GM23248 (cell line): ENCODE measurements at regions not wholly inside any gene's neighbourhood (a gene's known extent, or its start where the extent isn't known, plus 50 kb on each side); places are given as distances from the start of the nearest gene placed in this dataset.

ENCODE experiments used
- EZH2 ChIP-seq: fragments of 200-600 bp; sonication (generic); IDR thresholded peaks from 2 replicates; pipeline ENCODE4 v1.6.1; 2018; ENCODE audit warnings: antibody characterized with exemption, mild to moderate bottlenecking; ENCODE audit not compliant: insufficient read depth, poor library complexity, severe bottlenecking
- EZH2phosphoT487 ChIP-seq: fragments of 200-600 bp; sonication (generic); IDR thresholded peaks from 2 replicates; pipeline ENCODE4 v1.6.1; 2018; ENCODE audit warnings: antibody characterized with exemption, moderate library complexity, mild to moderate bottlenecking, low read depth; ENCODE audit not compliant: insufficient read depth

DNA sequence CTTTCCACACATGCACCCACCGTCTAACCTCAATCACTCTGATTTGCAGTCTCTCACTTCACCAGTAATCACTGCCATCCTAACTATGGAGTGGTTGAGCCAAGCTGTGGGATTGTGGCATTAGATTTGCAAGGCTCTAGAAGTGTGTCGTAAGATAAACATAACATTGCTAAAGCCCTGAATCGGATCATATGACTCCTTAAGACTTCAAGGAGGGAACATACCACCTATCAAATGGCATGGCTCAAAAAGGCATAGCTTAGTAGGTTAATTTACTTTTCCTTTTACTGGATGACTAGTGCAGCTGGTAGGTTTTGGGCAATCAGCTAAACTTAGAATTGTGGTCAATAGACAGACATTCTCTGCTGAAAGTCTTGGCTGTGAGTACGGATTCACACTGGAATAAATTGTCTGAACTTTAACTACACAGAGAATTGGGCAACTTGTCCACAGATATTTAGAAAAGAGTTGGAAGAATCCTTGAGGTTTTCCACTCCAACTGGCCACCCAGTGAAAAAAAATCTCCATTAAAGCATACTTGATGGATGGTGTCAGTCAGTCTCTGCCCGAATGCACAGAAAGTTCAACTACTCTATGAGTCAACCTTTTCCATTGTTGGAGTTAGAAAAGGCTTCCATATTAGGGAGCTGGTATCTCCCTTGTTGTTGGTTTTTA, 476.7 kb upstream of the CBLB start:
- TF ChIP-seq EZH2 (no peak), EZH2phosphoT487 (peak; percentile 89; the same call in 1 of the 2 replicates)
